Nephron (organoid): ENCODE measurements at regions not wholly inside any gene's neighbourhood (a gene's known extent, or its start where the extent isn't known, plus 50 kb on each side); places are given as distances from the start of the nearest gene placed in this dataset.

Experiments used
- H3K27ac Mint-ChIP-seq, 3 experiments: 2 replicates each; pipeline ENCODE4 v1.8.0; 2020; ENCODE audit warnings: mixed read lengths in 3 of 3, mild to moderate bottlenecking in 2 of 3, moderate library complexity in 1 of 3
- H3K27me3 Mint-ChIP-seq: 2 replicates; pipeline ENCODE4 v1.8.0; 2021; ENCODE audit warnings: low read depth, mild to moderate bottlenecking, moderate library complexity, mixed read lengths
- H3K36me3 Mint-ChIP-seq: 2 replicates; pipeline ENCODE4 v1.8.0; 2020; ENCODE audit warnings: low read depth, mixed read lengths
- H3K4me1 Mint-ChIP-seq: 2 replicates; pipeline ENCODE4 v1.8.0; 2020; ENCODE audit warnings: mixed read lengths
- H3K4me3 Mint-ChIP-seq, 3 experiments: 2 replicates each; pipeline ENCODE4 v1.8.0; 2020; ENCODE audit warnings: mild to moderate bottlenecking in 3 of 3, mixed read lengths in 3 of 3, moderate library complexity in 2 of 3
- H3K9me3 Mint-ChIP-seq: 2 replicates; pipeline ENCODE4 v1.8.0; 2020; ENCODE audit warnings: mixed read lengths
- CTCF ChIP-seq, 3 experiments: fragments of 200-600 bp; sonication (generic); IDR thresholded peaks; one replicate each; pipeline ENCODE4 v1.5.0; 2021; ENCODE audit warnings: antibody characterized with exemption in 3 of 3; ENCODE audit not compliant: unreplicated experiment in 3 of 3

GRCh38 chr4:132076829-132077228 is 1072.3 kb upstream of the PCDH10 start:
- no peak for TF ChIP-seq CTCF (IDR thresholded peaks at IDR 0.05; ENCODE audit: unreplicated experiment in 3 of 3)
- Mint-ChIP-seq H3K4me3 (no peak overlapping the region), H3K9me3 (no peaks in the 10 kb centered on the region), H3K27me3 (no peaks in the 10 kb centered on the region), H3K4me1 (no peaks in the 10 kb centered on the region), H3K27ac (no peak overlapping the region), H3K36me3 (no peaks in the 10 kb centered on the region)

- Mint-ChIP-seq H3K4me3 (no peak overlapping the region), H3K36me3 (no peaks in the 10 kb centered on the region), H3K9me3 (no peaks in the 10 kb centered on the region), H3K4me1 (no peaks in the 10 kb centered on the region), H3K27me3 (no peaks in the 10 kb centered on the region), H3K27ac (no peak overlapping the region)
- TF ChIP-seq CTCF (IDR thresholded peaks at IDR 0.05; ENCODE audit: unreplicated experiment in 3 of 3), result no peak
Observed at GRCh38 chr4:132085105-132085504, 1064.0 kb upstream of the PCDH10 start.

- Mint-ChIP-seq H3K36me3 (no peaks in the 10 kb centered on the region), H3K9me3 (no peaks in the 10 kb centered on the region), H3K4me3 (no peak overlapping the region), H3K27ac (no peak overlapping the region), H3K4me1 (no peaks in the 10 kb centered on the region), H3K27me3 (no peaks in the 10 kb centered on the region)
- no peak for TF ChIP-seq CTCF (IDR thresholded peaks at IDR 0.05; ENCODE audit: unreplicated experiment in 3 of 3)
Observed at GRCh38 chr4:132094017-132094416, 1055.1 kb upstream of the PCDH10 start.

GRCh38 chr4:132097041-132097440 is 1052.1 kb upstream of the PCDH10 start:
- Mint-ChIP-seq H3K36me3 (no peaks in the 10 kb centered on the region), H3K27ac (no peak overlapping the region), H3K4me3 (no peak overlapping the region), H3K27me3 (no peaks in the 10 kb centered on the region), H3K9me3 (no peaks in the 10 kb centered on the region), H3K4me1 (no peaks in the 10 kb centered on the region)
- TF ChIP-seq CTCF (IDR thresholded peaks at IDR 0.05; ENCODE audit: unreplicated experiment in 3 of 3), result no peak

GRCh38 chr4:132101526-132101925 is 1047.6 kb upstream of the PCDH10 start:
- no peaks in the 10 kb centered on the region for H3K27me3 Mint-ChIP-seq
- no peaks in the 10 kb centered on the region for H3K9me3 Mint-ChIP-seq
- H3K36me3 Mint-ChIP-seq, result no peaks in the 10 kb centered on the region
- no peak for TF ChIP-seq CTCF (IDR thresholded peaks at IDR 0.05; ENCODE audit: unreplicated experiment in 3 of 3)
- no peak overlapping the region for H3K27ac Mint-ChIP-seq
- no peak overlapping the region for H3K4me3 Mint-ChIP-seq
- H3K4me1 Mint-ChIP-seq, result no peaks in the 10 kb centered on the region

- H3K9me3 Mint-ChIP-seq, result no peaks in the 10 kb centered on the region
- no peaks in the 10 kb centered on the region for H3K27me3 Mint-ChIP-seq
- H3K4me1 Mint-ChIP-seq, result no peaks in the 10 kb centered on the region
- no peak for TF ChIP-seq CTCF (IDR thresholded peaks at IDR 0.05; ENCODE audit: unreplicated experiment in 3 of 3)
- no peak overlapping the region for H3K27ac Mint-ChIP-seq
- H3K4me3 Mint-ChIP-seq, result no peak overlapping the region
- no peaks in the 10 kb centered on the region for H3K36me3 Mint-ChIP-seq
Observed at GRCh38 chr4:132108784-132109183, 1040.3 kb upstream of the PCDH10 start.
